OCI-LY1 (cell line): ENCODE measurements at regions not wholly inside any gene's neighbourhood (a gene's known extent, or its start where the extent isn't known, plus 50 kb on each side); places are given as distances from the start of the nearest gene placed in this dataset.

ENCODE experiments used
- EZH2 ChIP-seq: fragments of 200-600 bp; sonication (generic), shearing (Covaris generic); IDR thresholded peaks from 2 replicates; pipeline ENCODE4 v1.8.0; 2017; ENCODE audit warnings: borderline replicate concordance, mixed run types, mild to moderate bottlenecking, antibody characterized with exemption, low read length, moderate library complexity, mixed read lengths
- TF ChIP-seq, protein P1 (sequence below): fragments of 200-600 bp; sonication (generic), shearing (Covaris generic); IDR thresholded peaks from 2 replicates; pipeline ENCODE4 v1.5.1; 2017; ENCODE audit warnings: mild to moderate bottlenecking, antibody characterized with exemption, low read length, moderate library complexity, mixed read lengths

DNA sequence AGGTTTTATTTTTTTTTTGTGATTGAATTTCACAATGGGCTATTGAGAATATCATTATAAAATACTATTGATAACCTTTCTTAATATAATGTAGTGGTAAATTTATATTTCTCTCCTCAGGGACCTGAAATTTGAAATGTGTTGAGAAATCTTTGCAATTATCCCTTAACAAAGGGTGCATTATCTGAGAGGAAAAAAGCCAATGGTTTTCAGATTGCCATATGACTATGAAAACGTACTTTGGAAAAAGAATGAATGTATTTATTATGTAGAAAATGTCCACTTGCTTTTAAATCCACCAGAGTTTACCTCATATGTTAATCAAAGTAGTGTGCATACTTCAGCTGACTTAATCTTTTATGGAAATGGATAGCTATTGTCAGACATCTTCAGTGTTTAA, 441.1 kb downstream of the AMY1C start:
- TF ChIP-seq, protein P1, sequence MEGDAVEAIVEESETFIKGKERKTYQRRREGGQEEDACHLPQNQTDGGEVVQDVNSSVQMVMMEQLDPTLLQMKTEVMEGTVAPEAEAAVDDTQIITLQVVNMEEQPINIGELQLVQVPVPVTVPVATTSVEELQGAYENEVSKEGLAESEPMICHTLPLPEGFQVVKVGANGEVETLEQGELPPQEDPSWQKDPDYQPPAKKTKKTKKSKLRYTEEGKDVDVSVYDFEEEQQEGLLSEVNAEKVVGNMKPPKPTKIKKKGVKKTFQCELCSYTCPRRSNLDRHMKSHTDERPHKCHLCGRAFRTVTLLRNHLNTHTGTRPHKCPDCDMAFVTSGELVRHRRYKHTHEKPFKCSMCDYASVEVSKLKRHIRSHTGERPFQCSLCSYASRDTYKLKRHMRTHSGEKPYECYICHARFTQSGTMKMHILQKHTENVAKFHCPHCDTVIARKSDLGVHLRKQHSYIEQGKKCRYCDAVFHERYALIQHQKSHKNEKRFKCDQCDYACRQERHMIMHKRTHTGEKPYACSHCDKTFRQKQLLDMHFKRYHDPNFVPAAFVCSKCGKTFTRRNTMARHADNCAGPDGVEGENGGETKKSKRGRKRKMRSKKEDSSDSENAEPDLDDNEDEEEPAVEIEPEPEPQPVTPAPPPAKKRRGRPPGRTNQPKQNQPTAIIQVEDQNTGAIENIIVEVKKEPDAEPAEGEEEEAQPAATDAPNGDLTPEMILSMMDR: no peak
- TF ChIP-seq EZH2: no peak
